ENCODE measurements at regions not wholly inside any gene's neighbourhood (a gene's known extent, or its start where the extent isn't known, plus 50 kb on each side); places are given as distances from the start of the nearest gene placed in this dataset.

DNA sequence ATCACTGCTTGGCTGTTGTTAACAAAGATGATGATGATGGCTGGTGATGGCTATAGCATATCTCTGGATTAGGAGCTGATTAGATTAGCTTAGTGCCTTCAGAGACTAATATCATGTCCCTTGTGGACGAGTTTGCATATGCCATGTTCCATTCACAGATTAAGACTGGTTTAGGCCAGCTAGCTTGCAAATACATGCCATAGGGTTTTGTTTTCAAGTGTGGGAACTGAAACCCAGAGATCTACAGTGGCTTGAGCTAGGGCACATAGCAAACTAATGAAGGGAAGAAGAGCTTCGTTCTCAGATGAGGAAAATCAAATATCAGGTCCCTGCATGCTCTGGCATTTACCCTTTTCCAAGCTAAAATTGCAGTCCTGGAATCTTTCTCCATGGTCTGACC is 492.3 kb downstream of the MAGEE1 start:
- TF ChIP-seq CTCF (IDR thresholded peaks at IDR 0.05) (no peak), POLR2A (IDR thresholded peaks at IDR 0.05) (no peak), POLR2AphosphoS5 (IDR thresholded peaks at IDR 0.05) (no peak)

Measured in breast epithelium (tissue), 3 donors.